Activated naive CD8-positive, alpha-beta T cell treated with anti-CD3 and anti-CD28 coated beads, Interleukin-2, amount 50 U/mL, for 24 hours (primary cell): ENCODE measurements at regions not wholly inside any gene's neighbourhood (a gene's known extent, or its start where the extent isn't known, plus 50 kb on each side); places are given as distances from the start of the nearest gene placed in this dataset.
"Not testable (repeated sequence)": the region's sequence is repeated elsewhere in the genome, so short reads cannot be mapped to it uniquely, and the experiment has no call there.

Experiments used
- ATAC-seq: fragments of 150-1000 bp; cut with Tn5 transposase; one replicate; pipeline ENCODE4 v1.10.0; 2021
- DNase-seq: peaks from one replicate; pipeline ENCODE4 v3.0.0; 2021
- H3K27ac Mint-ChIP-seq: one replicate; pipeline ENCODE4 v1.8.0; 2021; ENCODE audit warnings: mild to moderate bottlenecking, mixed read lengths
- H3K27me3 Mint-ChIP-seq: one replicate; pipeline ENCODE4 v1.8.0; 2021; ENCODE audit warnings: mixed read lengths
- H3K36me3 Mint-ChIP-seq: one replicate; pipeline ENCODE4 v1.8.0; 2021; ENCODE audit warnings: low read depth, mixed read lengths
- H3K4me1 Mint-ChIP-seq: one replicate; pipeline ENCODE4 v1.8.0; 2021; ENCODE audit warnings: mixed read lengths
- H3K4me3 Mint-ChIP-seq: one replicate; pipeline ENCODE4 v1.8.0; 2021; ENCODE audit warnings: mild to moderate bottlenecking, moderate library complexity, mixed read lengths
- H3K9me3 Mint-ChIP-seq: one replicate; pipeline ENCODE4 v1.8.0; 2021; ENCODE audit warnings: mixed read lengths

DNA sequence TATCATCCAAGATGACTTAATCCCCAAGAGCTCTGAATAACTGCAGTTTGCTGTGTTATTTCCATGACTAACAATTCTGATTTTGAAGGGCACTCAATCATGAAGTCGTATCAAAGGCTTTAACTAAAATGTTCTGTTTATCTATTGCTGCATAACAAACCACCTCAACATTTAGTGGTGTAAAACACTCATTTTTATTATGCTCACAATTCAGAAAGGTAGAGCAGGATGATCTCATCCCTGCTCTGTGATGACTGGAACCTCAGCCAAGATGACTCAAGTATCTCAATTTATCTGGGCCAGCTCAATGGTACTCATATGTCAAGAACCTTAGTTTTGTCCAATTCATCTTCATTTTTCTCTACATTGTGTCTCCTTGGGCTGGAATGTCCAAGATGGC, 451.1 kb downstream of the PPARGC1A start:
- H3K27me3 Mint-ChIP-seq: no peaks in the 10 kb centered on the region
- DNase-seq (no peak), ATAC-seq (peak; percentile 40)
- H3K36me3 Mint-ChIP-seq: no peaks in the 10 kb centered on the region
- H3K9me3 Mint-ChIP-seq: peaks cover 7% of the 10 kb centered on the region
- H3K4me1 Mint-ChIP-seq: no peaks in the 10 kb centered on the region
- no peak overlapping the region for H3K4me3 Mint-ChIP-seq
- no peak overlapping the region for H3K27ac Mint-ChIP-seq

DNA sequence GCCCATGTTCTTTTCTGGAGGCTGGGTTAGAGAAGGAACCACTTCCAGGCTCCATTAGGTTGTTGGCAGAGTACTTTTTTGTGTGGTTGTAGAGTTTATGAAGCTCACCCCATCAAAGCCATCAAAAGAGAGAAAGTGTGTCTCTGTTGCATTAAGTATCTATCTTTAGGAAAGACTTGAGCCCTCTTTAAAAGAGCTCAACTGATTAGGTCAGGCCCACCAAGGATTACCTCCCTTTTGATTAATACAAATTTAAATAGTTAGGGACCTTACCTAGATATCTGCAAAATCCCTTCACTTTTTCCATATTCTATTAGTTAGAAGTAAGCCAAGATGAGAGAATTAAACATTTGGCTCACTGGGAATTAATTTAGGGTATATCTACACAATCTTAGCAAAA, 460.4 kb downstream of the PPARGC1A start:
- Mint-ChIP-seq H3K4me1 (no peaks in the 10 kb centered on the region), H3K27me3 (no peaks in the 10 kb centered on the region)

DNA sequence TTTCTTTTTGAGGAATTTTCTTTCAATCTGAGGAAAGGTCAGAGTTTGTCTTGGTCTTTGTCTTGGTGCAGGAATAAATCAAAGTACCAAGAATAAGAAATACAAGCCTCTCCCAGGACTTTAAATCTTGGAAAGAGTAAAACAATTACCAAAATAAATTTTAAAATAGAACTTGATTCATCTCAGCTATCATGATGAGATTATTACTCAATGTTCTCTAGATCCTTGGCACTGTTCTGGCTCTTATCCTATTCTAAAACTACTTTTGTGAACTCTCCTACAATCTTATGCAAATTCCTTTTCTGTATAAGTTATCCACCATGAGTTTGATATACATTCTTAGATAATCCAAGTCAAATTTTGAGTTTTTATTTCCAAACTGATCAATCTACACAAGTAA, 464.3 kb downstream of the PPARGC1A start:
- no peaks in the 10 kb centered on the region for H3K36me3 Mint-ChIP-seq

More for the DNA sequence above, 460.4 kb downstream of the PPARGC1A start:
- ATAC-seq: no peak
- Mint-ChIP-seq H3K27ac (no peak overlapping the region), H3K9me3 (peaks cover 21% of the 10 kb centered on the region), H3K36me3 (no peaks in the 10 kb centered on the region), H3K4me3 (no peak overlapping the region)
- DNase-seq: no peak

DNA sequence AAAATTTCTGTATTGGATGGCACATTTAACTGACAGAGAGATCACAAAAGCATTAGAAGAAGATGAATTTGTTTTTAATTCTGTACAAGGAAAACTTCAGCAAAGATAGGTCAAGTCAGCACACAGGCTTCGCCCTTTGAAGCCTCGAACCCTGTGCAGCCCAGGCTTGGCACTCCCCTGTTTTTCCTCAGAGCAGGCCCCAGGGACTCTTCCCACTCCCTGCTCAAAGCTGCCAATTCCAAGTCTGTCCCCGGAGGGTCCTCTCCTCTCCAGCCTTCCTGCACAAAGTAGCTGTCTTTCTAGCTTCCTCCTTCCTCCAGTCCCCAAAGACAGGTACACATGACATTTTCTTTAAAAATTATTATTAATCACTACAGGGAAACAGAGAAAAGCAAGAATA, 466.3 kb downstream of the PPARGC1A start:
- no peak overlapping the region for H3K27ac Mint-ChIP-seq
- H3K9me3 Mint-ChIP-seq: peaks cover 11% of the 10 kb centered on the region
- no peaks in the 10 kb centered on the region for H3K36me3 Mint-ChIP-seq
- DNase-seq (no peak), ATAC-seq (no peak)
- H3K4me1 Mint-ChIP-seq: no peaks in the 10 kb centered on the region
- H3K4me3 Mint-ChIP-seq: no peak overlapping the region
- H3K27me3 Mint-ChIP-seq: no peaks in the 10 kb centered on the region

More for the DNA sequence above, 464.3 kb downstream of the PPARGC1A start:
- Mint-ChIP-seq H3K27ac (no peak overlapping the region), H3K27me3 (no peaks in the 10 kb centered on the region), H3K4me1 (no peaks in the 10 kb centered on the region), H3K9me3 (peaks cover 14% of the 10 kb centered on the region), H3K4me3 (no peak overlapping the region)
- DNase-seq (no peak), ATAC-seq (no peak)

DNA sequence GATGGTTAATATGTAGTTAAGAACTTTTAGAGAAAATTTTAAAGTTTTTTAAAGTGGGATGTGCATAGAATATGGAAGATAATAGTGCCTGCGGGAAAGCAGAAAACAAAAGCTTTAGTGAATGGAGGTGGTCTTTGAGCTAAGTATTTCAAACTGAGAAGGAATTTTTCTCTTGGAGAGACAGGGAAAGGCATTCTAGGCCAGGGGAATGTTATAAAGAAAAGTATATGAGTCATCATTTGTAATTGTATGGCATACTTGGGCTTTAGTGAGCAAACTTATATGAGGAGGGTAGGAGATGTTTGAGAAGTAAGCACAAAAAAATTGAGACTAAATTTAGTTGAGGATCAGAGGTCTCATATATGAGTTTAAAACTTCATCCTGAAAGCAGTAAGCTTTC, 467.0 kb downstream of the PPARGC1A start:
- Mint-ChIP-seq H3K9me3 (peaks cover 5% of the 10 kb centered on the region), H3K4me1 (no peaks in the 10 kb centered on the region), H3K27me3 (no peaks in the 10 kb centered on the region), H3K27ac (no peak overlapping the region), H3K36me3 (no peaks in the 10 kb centered on the region), H3K4me3 (no peak overlapping the region)
- DNase-seq: no peak
- no peak for ATAC-seq

DNA sequence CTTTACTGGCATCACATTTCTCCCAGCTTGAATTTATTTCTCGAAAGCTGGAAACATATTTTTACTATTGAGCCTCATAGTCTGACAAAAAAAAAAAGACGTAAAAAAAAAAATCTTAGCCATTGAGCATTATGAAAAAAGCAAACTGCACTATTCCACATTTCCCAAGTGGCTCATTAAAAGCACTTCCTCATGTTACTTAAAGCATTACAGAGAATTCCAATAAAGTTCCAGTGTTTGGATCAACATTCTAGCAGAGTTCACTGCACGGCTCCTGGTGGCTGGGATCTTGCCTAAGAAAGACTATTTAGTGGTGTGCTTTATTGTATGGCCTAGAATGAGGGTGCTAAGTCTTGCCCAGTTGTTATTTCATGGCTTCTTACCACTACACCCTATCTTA, 476.2 kb downstream of the PPARGC1A start:
- no peak overlapping the region for H3K4me3 Mint-ChIP-seq
- H3K27me3 Mint-ChIP-seq: no peaks in the 10 kb centered on the region
- no peak for ATAC-seq

DNA sequence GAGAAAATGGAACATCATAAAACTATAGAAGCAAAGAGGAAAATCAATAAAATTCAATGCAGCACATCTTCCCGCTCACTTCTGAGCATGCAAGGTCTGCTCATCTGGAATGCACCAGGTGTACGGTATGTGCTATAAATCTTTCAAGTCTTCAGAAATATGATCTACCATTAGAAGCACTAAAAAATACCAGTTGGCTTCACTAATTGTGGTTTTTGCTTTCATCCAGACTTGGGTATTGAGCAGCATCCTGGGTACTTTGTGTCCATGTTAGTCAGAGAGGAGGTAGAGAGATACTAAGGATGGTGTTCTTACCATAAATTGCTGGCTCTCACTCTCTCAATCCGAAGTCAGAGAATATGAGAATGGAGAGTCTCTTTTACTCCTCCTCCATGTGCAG, 477.1 kb downstream of the PPARGC1A start:
- Mint-ChIP-seq H3K4me1 (peaks cover 7% of the 10 kb centered on the region), H3K27ac (no peak overlapping the region), H3K36me3 (no peaks in the 10 kb centered on the region)

More for the DNA sequence above, 476.2 kb downstream of the PPARGC1A start:
- H3K36me3 Mint-ChIP-seq: no peaks in the 10 kb centered on the region
- H3K27ac Mint-ChIP-seq: no peak overlapping the region
- peaks cover 9% of the 10 kb centered on the region for H3K9me3 Mint-ChIP-seq
- no peak for DNase-seq
- H3K4me1 Mint-ChIP-seq: peaks cover 7% of the 10 kb centered on the region

DNA sequence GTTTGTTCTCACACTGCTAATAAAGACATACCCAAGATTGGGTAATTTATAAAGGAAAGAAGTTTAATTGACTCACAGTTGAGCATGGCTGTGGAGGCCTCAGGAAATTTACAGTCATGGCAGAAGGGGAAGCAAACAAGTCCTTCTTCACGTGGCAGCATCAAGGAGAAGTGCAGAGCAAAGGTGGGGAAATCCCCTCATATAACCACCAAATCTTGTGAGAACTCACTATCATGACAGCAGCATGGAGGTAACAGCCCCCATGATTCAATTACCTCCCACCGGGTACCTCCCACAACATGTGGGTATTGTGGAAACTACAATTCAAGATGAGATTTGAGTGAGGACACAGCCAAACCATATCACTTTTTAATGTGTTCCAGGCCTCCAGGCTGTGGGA, 480.9 kb downstream of the PPARGC1A start:
- ATAC-seq (peak; percentile 46), DNase-seq (peak; percentile 6)
- not testable (repeated sequence) for H3K36me3 Mint-ChIP-seq, H3K4me1 Mint-ChIP-seq, H3K4me3 Mint-ChIP-seq, H3K27me3 Mint-ChIP-seq
- H3K9me3 Mint-ChIP-seq: peaks cover 21% of the 10 kb centered on the region
- peak overlapping the region; percentile 1 for H3K27ac Mint-ChIP-seq

More for the DNA sequence above, 477.1 kb downstream of the PPARGC1A start:
- ATAC-seq: no peak
- H3K9me3 Mint-ChIP-seq: peaks cover 9% of the 10 kb centered on the region
- no peaks in the 10 kb centered on the region for H3K27me3 Mint-ChIP-seq
- no peak overlapping the region for H3K4me3 Mint-ChIP-seq
- DNase-seq: no peak

DNA sequence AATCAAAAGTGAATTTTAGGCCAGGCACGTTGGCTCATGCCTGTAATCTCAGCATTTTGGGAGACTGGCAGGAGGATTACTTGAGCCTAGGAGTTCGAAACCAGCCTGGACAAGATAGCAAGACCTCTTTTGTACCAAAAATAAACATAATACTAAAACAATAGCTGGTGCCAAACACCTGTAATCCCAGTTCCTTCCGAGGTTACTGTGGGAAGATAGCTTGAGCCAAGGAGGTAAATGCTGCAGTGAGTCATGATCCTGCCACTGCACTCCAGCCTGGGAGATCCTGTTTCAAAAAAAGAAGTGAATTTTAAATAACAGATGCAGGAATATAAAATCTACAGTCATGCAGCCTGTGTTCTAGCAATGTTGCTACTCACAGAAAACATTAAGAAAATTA, 488.3 kb downstream of the PPARGC1A start:
- no peak overlapping the region for H3K27ac Mint-ChIP-seq
- ATAC-seq (no peak), DNase-seq (no peak)
- H3K4me1 Mint-ChIP-seq: no peaks in the 10 kb centered on the region
- no peaks in the 10 kb centered on the region for H3K27me3 Mint-ChIP-seq
- H3K9me3 Mint-ChIP-seq: peaks cover 23% of the 10 kb centered on the region
- H3K36me3 Mint-ChIP-seq: no peaks in the 10 kb centered on the region
- no peak overlapping the region for H3K4me3 Mint-ChIP-seq

DNA sequence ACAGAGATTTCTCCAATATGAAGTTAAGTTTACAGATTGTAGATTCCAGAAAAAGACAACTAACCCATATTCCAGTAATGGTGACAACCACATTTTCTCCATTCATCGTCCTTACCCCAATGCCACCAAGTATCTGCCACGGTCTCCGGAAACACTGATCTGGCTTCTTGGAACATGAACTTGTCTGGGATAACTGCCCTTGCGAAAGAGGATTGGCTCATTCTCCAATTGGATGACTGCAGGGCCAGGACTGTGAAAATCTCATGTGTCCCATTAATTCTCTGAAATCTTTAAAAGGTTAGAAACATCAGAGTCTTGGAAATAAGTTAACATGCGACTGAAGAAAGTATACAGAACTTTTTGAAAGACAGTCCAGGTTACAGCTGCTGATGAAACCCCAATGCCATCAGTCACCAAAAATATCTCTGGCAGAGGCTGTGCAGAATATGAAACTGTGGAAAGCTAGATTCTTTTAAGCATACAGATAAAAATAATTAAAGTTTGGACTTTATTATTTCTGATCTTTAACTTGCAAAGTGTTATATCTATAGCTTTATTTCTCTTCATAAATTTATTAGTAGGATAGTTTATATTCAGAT, 496.9 kb downstream of the PPARGC1A start:
- Mint-ChIP-seq H3K4me3 (no peak overlapping the region), H3K27ac (no peak overlapping the region), H3K36me3 (no peaks in the 10 kb centered on the region), H3K27me3 (no peaks in the 10 kb centered on the region), H3K9me3 (peaks cover 31% of the 10 kb centered on the region), H3K4me1 (no peaks in the 10 kb centered on the region)
- ATAC-seq (no peak), DNase-seq (no peak)

DNA sequence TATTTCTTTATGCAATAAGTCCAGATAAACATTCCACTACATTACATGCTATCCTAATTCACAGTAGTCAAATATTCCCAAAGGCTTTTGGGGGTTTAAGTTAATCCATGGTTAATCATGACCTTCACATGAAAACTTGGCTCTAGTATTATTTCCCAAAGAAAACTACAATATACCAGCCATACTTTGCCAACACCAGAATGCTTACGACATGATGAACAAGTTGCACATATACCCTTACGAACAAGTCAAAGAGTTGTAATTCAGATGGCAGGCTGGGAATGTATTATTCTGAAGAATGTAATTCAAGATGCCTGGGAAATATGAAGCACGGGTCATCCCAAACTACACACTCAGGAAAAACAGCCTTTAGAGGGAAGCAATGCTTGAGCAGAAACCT, 499.6 kb downstream of the PPARGC1A start:
- Mint-ChIP-seq H3K4me1 (no peaks in the 10 kb centered on the region), H3K36me3 (no peaks in the 10 kb centered on the region), H3K4me3 (no peak overlapping the region), H3K9me3 (peaks cover 18% of the 10 kb centered on the region), H3K27me3 (peaks cover 1% of the 10 kb centered on the region), H3K27ac (no peak overlapping the region)
- ATAC-seq (no peak), DNase-seq (no peak)

DNA sequence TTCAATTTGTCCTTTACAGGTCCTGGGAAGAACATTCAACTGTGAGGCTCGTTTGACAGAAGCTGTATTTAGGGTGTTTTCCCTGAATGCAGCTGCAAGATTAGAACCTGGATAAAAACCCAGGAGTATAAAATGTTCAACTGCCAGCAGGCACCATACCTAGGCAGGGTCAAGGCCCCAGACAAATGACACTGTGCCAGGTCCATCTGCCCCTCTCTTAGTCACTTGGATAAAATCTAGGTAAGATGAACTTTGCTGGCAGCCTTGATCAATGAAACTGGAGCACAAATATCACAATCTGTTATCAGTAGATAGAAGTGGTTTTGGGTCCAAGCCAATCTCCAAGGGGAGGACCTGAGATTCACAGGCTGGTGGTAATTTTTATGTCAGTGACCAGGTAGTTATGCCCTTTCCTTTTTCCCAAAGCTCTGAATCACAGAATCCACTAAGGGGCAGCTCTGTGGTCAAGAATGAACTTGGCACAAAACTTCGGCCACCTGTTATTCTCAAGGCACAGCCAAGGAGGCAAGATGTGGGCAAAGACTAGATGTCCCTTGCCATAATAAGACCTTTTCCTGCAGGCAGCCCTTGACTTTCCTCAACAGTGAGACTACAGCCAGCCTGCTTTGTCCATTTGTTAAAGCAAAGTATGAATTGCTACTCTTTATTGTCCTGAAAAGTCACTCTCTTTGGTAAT, 501.0 kb downstream of the PPARGC1A start:
- Mint-ChIP-seq H3K27me3 (peaks cover 1% of the 10 kb centered on the region), H3K4me3 (no peak overlapping the region), H3K4me1 (no peaks in the 10 kb centered on the region), H3K36me3 (no peaks in the 10 kb centered on the region), H3K9me3 (peaks cover 14% of the 10 kb centered on the region), H3K27ac (no peak overlapping the region)
- DNase-seq: no peak
- no peak for ATAC-seq

DNA sequence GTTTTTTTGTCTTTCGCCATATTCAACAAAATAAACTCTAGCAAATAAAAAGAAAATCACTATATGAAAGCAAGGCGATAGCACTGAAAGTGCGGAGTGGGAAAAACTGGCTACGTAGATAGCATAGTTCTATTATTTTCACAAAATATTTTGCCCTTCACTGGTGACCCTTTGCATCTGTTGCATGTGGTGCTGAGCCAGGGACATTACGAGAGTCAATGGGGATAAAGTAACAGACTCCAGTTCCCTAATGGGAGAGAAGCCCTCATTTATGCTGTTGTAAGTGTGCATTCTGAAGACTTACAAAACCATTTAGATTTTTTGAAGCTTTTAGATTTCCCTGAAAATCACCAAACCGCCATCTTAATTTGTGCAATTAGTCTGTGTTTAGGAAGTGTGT, 501.6 kb downstream of the PPARGC1A start:
- DNase-seq: no peak
- peaks cover 1% of the 10 kb centered on the region for H3K27me3 Mint-ChIP-seq
- no peak overlapping the region for H3K4me3 Mint-ChIP-seq
- no peak overlapping the region for H3K27ac Mint-ChIP-seq
- no peak for ATAC-seq
- peaks cover 12% of the 10 kb centered on the region for H3K9me3 Mint-ChIP-seq
- H3K36me3 Mint-ChIP-seq: no peaks in the 10 kb centered on the region
- H3K4me1 Mint-ChIP-seq: no peaks in the 10 kb centered on the region

DNA sequence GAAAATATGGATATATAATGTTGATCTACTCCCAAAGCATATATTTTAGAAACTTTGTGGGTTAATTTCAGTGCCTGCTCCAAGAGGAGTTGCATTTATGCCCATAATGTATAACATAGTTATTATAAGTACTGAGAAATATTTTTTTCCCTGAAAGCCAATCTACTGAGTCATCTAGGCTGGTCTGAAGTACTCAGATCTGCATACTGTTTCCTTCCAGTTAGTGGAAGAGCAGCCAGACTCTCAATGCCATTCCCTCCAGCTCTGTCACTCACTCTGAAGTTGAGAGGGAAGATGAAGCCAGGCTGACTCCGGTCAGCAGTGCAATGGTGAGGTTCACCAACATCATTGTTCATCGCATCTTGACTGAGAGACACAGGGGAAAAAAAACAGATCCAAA, 505.1 kb downstream of the PPARGC1A start:
- no peak for DNase-seq
- Mint-ChIP-seq H3K27me3 (peaks cover 1% of the 10 kb centered on the region), H3K9me3 (peaks cover 12% of the 10 kb centered on the region), H3K36me3 (no peaks in the 10 kb centered on the region), H3K4me1 (no peaks in the 10 kb centered on the region), H3K4me3 (no peak overlapping the region), H3K27ac (no peak overlapping the region)
- ATAC-seq: no peak

DNA sequence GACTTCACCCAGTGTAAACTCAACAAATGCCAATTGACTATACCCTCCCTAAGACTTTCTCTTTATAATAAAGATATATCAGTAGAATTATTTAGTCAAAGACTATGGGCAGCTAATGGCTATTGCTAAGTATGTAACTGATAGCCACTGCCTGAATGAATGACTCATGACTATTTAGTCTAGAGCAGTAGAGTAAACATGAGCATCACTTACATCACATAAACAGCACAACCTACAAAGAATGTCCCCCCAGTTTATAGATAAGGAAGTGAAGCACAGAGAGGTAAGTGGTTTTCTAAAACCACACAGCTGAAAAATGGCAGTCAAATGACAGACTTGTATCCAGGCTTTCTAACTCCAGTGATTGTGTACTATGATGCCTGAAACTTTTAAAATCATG, 507.0 kb downstream of the PPARGC1A start:
- Mint-ChIP-seq H3K36me3 (no peaks in the 10 kb centered on the region), H3K27ac (no peak overlapping the region), H3K4me1 (no peaks in the 10 kb centered on the region), H3K9me3 (peaks cover 18% of the 10 kb centered on the region), H3K4me3 (no peak overlapping the region), H3K27me3 (peaks cover 1% of the 10 kb centered on the region)
- DNase-seq (no peak), ATAC-seq (no peak)
